Activated CD8-positive, alpha-beta T cell treated with anti-CD3 and anti-CD28 coated beads for 36 hours (primary cell): ENCODE measurements at regions not wholly inside any gene's neighbourhood (a gene's known extent, or its start where the extent isn't known, plus 50 kb on each side); places are given as distances from the start of the nearest gene placed in this dataset.
A peak's percentile ranks its signal among the peaks of the same experiment; 100 is the strongest.

Experiments used
- ATAC-seq: fragments of 200-7000 bp; cut with Tn5 transposase; one replicate; pipeline ENCODE4 v1.10.0; 2021; ENCODE audit warnings: mild to moderate bottlenecking, moderate library complexity
- CTCF ChIA-PET: fragments of 350-600 bp; sonication (Branson Sonifier 250); formaldehyde crosslinking; loops from one replicate; lab custom pipeline; 2021; ENCODE audit warnings: antibody characterized with exemption; lab: Charles Lee
- POLR2A ChIA-PET: fragments of 350-600 bp; sonication (Branson Sonifier 250); formaldehyde crosslinking; loops from one replicate; lab custom pipeline; 2021; ENCODE audit warnings: antibody characterized with exemption; lab: Charles Lee
- DNase-seq: peaks from one replicate; pipeline ENCODE4 v3.0.0-alpha.2; 2020
- H3K27ac Mint-ChIP-seq: one replicate; pipeline ENCODE4 v1.8.0; 2021; ENCODE audit warnings: mild to moderate bottlenecking, mixed read lengths
- H3K27me3 Mint-ChIP-seq: one replicate; pipeline ENCODE4 v1.8.0; 2021; ENCODE audit warnings: mixed read lengths
- H3K36me3 Mint-ChIP-seq: one replicate; pipeline ENCODE4 v1.8.0; 2021; ENCODE audit warnings: low read depth, mixed read lengths
- H3K4me1 Mint-ChIP-seq: one replicate; pipeline ENCODE4 v1.8.0; 2021; ENCODE audit warnings: low read depth, mixed read lengths
- H3K4me3 Mint-ChIP-seq: one replicate; pipeline ENCODE4 v1.8.0; 2021; ENCODE audit warnings: mild to moderate bottlenecking, moderate library complexity, mixed read lengths
- H3K9me3 Mint-ChIP-seq: one replicate; pipeline ENCODE4 v1.8.0; 2021; ENCODE audit warnings: mixed read lengths
- CTCF ChIP-seq: fragments of 200-600 bp; IDR thresholded peaks from one replicate; pipeline ENCODE4 v1.8.0; 2022; ENCODE audit warnings: antibody characterized with exemption, mild to moderate bottlenecking
- intact Hi-C: fragments of 100-400 bp; cut with micrococcal nuclease; formaldehyde crosslinking; loops from one replicate; pipeline ENCODE4 v1.10.0; 2022

GRCh38 chr10:55227967-55228366, 426.9 kb upstream of the PCDH15 start:
- H3K9me3 Mint-ChIP-seq: peaks cover 8% of the 10 kb centered on the region
- POLR2A ChIA-PET: no interaction called here
- CTCF ChIA-PET: no interaction called here
- no peaks in the 10 kb centered on the region for H3K4me1 Mint-ChIP-seq
- DNase-seq: no peak
- no peak overlapping the region for H3K4me3 Mint-ChIP-seq
- no peaks in the 10 kb centered on the region for H3K36me3 Mint-ChIP-seq
- intact Hi-C loops: no loop called here
- TF ChIP-seq CTCF: no peak
- no peaks in the 10 kb centered on the region for H3K27me3 Mint-ChIP-seq
- H3K27ac Mint-ChIP-seq: no peak overlapping the region
- no peak for ATAC-seq

- Mint-ChIP-seq H3K27ac (no peak overlapping the region), H3K4me3 (no peak overlapping the region), H3K4me1 (no peaks in the 10 kb centered on the region), H3K9me3 (peaks cover 8% of the 10 kb centered on the region), H3K27me3 (no peaks in the 10 kb centered on the region), H3K36me3 (no peaks in the 10 kb centered on the region)
- ChIA-PET CTCF (no interaction called here), POLR2A (no interaction called here)
- no peak for ATAC-seq
- intact Hi-C loops: no loop called here
- DNase-seq: peak; percentile 1
- TF ChIP-seq CTCF: no peak
Measured at GRCh38 chr10:55224007-55224781, 423.2 kb upstream of the PCDH15 start.

GRCh38 chr10:55223352-55223751, 422.3 kb upstream of the PCDH15 start:
- no peak for ATAC-seq
- CTCF ChIA-PET: no interaction called here

GRCh38 chr10:55220975-55221374, 419.9 kb upstream of the PCDH15 start:
- Mint-ChIP-seq H3K36me3 (no peaks in the 10 kb centered on the region), H3K27ac (no peak overlapping the region), H3K4me3 (no peak overlapping the region), H3K4me1 (no peaks in the 10 kb centered on the region), H3K27me3 (no peaks in the 10 kb centered on the region), H3K9me3 (peaks cover 8% of the 10 kb centered on the region)
- TF ChIP-seq CTCF: no peak
- ATAC-seq: no peak
- POLR2A ChIA-PET: no interaction called here
- DNase-seq: no peak
- intact Hi-C loops: no loop called here
- CTCF ChIA-PET: no interaction called here

More at GRCh38 chr10:55223352-55223751, 422.3 kb upstream of the PCDH15 start:
- no peaks in the 10 kb centered on the region for H3K27me3 Mint-ChIP-seq
- POLR2A ChIA-PET: no interaction called here
- no peak for DNase-seq
- no peaks in the 10 kb centered on the region for H3K4me1 Mint-ChIP-seq
- no peak overlapping the region for H3K4me3 Mint-ChIP-seq
- H3K9me3 Mint-ChIP-seq: peaks cover 8% of the 10 kb centered on the region
- no peak for TF ChIP-seq CTCF
- H3K27ac Mint-ChIP-seq: no peak overlapping the region
- no peaks in the 10 kb centered on the region for H3K36me3 Mint-ChIP-seq
- intact Hi-C loops: no loop called here

GRCh38 chr10:55215699-55216098, 414.7 kb upstream of the PCDH15 start:
- ATAC-seq: no peak
- H3K36me3 Mint-ChIP-seq: no peaks in the 10 kb centered on the region
- no peak for TF ChIP-seq CTCF
- H3K4me1 Mint-ChIP-seq: no peaks in the 10 kb centered on the region
- H3K4me3 Mint-ChIP-seq: no peak overlapping the region
- no peaks in the 10 kb centered on the region for H3K9me3 Mint-ChIP-seq
- H3K27me3 Mint-ChIP-seq: no peaks in the 10 kb centered on the region
- ChIA-PET CTCF (no interaction called here), POLR2A (no interaction called here)
- DNase-seq: no peak
- intact Hi-C loops: no loop called here
- H3K27ac Mint-ChIP-seq: no peak overlapping the region
